HCEC 1CT (cell line): ENCODE measurements at regions not wholly inside any gene's neighbourhood (a gene's known extent, or its start where the extent isn't known, plus 50 kb on each side); places are given as distances from the start of the nearest gene placed in this dataset.
"Not testable (repeated sequence)": the region's sequence is repeated elsewhere in the genome, so short reads cannot be mapped to it uniquely, and the experiment has no call there.

Source experiments
- DNase-seq: peaks from one replicate; pipeline ENCODE4 v3.0.0-alpha.2; 2017

DNA sequence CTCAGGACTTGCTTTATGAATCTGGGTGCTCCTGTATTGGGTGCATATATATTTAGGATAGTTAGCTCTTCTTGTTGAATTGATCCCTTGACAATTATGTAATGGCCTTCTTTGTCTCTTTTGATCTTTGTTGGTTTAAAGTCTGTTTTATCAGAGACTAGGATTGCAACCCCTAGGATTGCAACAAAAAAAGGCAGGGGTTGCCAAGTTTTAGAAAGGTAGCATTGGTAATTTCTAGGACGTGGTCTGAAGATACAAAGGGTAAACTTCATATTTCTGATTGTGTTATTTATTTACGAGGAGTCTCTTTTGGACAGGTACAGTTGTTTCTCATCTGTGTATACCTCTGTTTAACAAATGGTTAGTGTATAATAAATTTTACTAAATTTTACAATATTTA is 433.7 kb downstream of the BTG1 start:
- not testable (repeated sequence) for DNase-seq

DNA sequence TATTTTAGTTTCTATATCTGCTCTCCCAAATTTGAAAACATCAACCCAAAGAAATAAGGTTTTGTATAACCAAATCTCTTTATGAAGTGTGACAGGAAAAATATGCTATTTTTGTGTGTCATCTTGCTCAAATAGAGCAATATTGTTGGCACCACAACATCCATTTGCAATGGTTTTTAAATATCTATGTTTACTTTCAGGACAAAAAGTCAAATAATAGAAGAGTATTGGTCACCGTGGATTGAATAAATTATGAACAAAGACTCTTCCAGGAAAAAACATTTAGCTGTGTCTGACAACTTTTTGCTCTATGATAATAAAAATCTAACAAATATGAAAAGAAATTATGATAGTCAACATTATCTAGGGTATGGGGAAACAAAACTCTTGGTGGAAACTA is 439.2 kb downstream of the BTG1 start:
- no peak for DNase-seq

DNA sequence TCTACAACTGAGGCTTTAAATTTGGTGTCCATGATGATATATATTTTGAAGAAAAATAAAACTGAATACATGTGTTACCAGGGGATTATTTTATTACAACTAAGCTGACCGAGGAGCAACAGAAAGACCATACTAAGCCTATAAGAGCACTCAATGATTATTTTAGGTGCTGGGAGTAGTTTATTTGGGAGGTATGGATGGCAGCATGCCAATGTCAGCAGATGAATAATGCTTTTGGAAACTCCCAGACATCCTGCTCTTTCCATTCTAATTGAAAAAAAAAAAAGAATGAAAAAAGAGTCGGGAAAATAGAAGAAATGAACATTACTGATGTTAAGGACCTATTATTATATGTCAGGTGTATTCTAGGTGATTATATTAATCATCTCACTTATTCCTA is 441.2 kb downstream of the BTG1 start:
- peak; percentile 29 for DNase-seq

DNA sequence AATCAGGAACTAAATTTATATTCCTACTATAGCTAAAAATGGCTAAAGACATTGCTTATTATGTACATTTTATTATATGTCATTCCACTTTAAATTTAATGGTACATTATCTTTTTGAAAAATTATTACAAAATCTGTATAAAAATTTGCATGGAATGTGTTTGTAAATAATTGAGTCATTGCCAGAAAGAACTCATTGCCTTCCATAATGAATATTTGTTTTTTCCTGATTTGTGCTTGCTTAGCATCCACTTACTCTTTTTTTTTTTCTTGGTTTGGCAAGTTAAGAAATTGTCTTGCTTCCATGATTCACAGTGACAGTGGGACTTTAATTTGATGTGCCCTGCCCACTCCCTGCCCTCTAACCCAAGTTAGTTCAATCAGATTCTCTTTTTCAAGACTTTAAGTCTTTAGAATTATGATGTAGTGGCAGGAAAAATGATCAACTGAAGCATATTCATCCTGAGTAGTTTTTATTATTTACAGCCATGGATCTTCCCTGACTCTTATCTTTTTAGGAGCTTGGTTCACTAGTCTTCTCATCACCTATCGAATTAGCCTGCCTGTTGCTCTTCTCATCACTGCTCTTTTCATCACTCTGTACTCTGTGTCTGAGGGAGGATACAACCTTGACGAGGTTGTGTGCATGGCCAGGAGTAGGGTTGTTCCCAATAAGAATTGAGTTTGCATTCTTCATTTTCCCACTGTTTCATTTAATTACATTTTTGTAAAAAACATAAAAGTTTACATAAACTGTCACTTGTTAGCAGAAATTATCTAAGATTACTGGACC is 442.0 kb downstream of the BTG1 start:
- DNase-seq = no peak

DNA sequence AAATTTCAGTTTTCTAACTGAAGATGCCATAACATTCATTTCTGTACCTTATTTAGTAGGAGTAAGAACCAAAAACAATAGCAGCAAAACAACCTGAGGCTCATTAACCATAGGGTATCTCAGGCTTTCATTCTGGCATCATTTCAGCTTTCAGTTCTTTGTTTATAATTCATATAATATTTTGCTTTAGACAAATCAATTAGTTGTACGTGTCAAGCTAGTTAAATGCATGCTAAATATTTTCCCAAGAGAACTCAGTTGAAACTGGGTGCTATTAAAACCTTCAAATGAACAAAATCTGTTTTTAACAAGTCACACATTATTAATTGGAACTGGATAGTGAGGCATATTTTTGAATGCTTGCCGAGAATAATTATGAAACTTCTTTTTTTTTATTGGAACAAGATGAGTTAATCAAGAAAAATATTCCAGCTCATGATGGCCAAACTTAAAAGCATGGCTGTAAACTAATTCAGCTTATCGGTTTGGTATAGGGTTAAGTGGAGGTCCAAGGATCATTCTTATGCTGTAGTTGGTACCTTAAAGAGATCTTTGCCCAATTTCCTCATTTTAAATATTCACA is 442.7 kb downstream of the BTG1 start:
- no peak for DNase-seq

DNA sequence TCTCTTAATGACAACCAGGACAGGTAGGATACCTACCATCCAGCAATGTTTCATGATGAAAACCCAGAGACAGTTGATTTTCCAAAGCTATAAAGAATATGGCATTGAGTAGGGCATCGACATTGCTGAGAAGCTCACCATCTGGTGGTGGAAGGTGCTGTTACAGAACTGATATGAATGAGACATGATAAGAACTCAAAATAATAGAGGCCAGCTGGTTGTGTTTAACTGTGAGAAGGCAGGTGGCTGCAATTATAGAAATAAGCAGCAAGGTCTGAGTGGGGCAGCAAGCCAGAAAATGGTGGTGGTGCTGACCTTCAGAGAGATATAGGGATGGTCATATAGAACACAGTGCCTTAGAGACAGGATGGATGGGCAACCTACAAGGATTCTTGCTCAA is 449.7 kb downstream of the BTG1 start:
- no peak for DNase-seq

DNA sequence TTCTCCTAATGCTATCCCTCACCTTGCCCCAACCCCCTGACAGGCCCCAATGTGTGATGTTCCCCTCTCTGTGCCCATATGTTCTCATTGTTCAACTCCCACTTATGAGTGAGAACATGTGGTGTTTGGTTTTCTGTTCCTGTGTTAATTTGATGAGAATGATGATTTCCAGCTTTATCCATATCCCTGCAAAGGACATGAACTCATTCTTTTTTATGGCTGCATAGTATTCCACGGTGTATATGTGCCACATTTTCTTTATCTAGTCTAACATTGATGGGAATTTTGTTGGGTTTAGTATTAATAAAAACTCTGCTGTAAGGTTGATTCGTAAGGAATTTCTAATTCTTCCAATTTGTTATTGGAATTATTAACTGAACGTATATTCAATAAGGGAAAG is 450.2 kb downstream of the BTG1 start:
- DNase-seq = not testable (repeated sequence)

DNA sequence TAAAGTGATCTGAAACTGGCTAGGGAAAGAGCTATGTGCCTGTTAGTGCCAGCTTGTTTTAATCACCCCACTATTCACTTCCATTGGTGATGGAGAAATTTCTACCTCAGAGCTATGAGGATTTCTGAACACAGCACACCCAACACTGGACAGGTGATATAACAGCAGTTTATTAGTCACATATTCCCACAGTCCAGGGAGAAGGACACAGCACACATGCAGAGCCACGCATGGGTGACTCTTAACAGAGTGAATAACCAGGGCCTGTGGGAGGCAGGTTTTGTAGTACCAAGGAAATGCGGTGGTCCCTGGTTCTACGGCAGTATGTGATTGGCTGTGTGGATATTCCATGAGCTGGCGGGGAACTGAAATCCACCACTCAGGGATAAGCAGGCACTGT is 455.1 kb downstream of the BTG1 start:
- DNase-seq = no peak

DNA sequence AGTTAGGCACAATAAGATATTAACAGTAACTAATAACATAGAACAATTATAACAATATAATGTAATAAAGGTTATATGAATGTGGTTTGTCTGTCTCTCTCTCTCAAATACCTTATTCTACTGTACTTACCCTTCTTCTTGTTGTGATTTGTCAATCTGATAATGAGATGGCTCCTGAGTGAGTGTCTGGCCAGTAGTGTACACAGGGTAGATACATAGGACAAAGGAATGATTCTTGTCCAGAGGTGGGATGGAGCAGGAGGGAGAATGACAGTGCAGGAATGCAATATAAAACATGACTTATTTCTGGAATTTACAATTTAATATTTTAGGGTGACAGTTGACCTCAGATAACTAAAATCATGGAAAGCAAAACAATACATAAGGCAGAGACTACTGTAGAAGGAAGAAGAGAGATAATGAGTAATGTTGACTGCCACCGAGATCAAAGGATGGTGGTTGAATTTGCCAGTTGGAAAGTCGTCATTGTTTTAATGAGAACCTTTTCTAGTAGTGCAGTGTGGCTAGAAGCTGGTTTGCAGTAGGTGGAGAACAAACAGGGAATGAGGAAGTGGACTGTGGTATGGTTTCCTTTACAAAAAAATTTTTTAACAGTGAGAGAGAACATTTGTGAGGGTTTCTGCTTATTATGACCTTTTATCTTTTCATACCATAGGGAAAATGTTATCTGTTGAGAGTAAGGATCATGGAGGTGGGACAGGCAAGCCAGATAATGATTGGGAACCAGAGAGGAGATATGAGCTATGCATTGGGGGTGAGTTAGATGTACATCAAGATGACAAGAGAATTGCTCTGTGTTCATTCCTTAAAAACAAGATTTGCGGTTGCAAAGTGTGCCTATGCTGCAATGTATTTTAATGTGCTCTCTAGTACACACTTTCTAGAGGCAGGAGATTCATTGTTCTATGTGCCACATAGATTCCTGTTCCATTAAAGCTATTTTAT is 458.3 kb downstream of the BTG1 start:
- DNase-seq = no peak

DNA sequence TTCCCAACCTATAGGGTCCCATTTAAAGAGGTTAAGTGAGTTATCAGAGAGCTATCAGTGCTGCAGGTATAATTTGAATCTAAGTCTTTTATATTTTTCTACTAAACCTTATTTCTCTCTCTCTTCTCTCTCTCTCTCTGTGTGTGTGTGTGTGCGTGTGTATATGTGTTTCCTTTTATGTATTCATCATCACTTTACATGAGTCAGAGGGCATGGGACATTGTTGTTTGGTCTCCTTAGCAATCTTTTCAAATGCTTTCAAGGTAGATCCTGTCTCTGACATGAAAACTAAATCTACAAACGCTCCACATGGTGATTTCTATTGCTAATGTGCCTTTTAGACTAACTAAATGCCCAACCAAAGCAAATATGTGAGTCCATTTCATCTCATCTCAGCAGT is 459.7 kb downstream of the BTG1 start:
- DNase-seq = peak; percentile 61

DNA sequence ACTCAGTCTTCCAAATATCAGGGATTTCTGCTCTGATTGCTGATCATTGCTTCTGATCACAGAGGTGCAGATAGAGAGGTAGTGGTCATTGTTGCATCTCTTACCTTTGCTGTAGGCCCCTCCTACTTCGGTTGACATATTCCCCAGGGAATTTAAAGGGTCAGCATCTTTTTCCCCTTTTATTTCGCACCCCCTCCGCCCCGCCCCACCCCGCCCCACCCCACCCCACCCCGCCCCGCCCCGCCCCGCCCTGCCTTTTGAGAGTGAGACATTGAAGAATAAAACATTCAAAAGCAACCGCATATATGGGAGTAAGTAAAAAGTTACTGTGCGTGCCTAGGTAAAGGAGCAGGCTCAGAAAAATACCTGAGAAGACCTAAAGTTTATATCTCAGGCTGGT is 463.9 kb downstream of the BTG1 start:
- DNase-seq = no peak

DNA sequence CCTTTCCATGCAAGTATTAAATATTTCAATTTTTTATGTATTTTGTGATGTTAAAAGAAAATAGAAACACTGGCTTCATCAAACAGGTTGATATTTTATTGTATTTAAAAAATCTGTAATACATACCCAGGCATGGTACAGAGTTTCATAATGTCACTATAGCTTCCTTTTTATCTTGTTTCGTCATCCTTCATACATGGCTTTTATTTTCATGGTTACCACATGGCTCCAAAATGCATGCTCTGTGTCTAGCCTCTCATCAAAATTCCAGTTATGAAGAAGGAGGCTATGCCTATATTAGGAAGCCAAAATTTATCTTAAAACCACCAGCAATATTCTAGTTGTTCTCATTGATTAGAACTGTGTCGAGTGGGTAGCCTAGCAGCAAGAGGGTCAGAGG is 464.8 kb downstream of the BTG1 start:
- DNase-seq = no peak

DNA sequence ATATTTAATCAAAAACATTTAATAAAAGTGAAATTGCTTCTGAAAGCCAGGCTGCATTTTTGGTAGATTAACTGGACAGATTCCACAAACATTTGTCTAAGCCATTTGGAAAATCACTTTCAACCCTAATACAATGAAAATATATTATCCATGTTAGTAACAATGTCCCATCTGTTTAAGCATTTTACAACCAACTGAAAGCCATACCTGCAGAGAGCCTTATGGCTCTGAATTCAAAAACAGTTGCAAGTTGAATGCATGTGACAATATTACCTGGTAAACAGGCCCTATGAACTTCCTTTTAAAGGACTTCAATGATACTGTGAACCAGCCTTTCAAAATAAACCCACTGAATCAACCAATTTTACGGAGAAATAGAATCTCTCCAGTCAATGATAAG is 468.1 kb downstream of the BTG1 start:
- no peak for DNase-seq

DNA sequence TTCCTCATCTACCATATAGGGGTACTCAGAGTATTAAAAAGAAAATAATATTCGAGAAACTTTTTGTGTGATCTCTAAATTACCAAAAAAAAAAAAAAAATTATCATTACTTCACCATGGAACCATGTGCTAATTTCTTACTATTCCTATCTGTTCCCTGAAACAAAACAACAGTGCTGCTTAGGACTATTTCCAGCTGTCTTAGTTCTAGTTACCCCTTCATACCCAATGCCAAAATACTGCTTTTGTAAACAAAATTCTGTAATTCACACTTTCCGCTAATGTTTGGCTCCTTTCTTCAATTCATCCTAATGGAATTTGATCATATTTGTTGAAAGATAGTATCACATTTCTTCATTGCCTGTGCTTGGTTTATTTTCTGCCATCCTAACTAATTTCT is 470.2 kb downstream of the BTG1 start:
- DNase-seq = no peak

DNA sequence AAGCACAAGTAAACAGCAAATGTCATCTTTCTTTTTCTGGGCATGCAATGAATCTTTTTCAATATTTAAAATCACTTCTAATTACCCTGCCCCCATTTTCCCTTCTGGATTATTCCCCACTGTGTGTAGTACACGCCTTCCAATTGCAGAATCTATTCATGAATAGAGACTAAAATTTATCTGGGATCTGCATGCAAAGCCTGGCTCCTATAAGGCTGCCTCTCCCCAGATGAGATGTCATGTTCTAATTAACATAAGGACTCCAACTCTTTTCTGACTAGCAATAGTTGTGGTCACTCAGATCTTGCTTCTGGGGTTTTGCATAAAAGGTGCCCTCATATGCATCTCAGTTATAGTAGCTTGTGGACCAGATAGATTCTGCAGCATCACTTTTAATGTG is 473.5 kb downstream of the BTG1 start:
- DNase-seq = no peak

DNA sequence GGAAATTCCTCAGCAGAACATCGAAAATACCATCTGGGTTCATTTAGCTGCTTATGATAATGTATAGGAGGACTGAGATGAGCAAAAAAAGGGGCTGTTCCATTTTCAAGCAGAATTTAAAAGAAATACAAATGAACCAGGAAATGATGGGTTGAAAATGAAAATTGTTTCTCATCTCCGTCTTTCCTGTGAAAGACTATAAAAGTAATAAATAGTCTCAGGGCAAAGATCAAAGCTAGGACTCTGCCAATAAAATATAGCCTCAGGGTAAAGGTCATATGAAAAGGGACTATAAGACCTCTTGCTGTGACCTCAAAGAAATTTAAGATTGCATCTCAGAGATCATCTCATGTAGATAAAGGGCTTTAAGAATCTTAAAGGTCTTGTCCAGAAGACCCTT is 478.0 kb downstream of the BTG1 start:
- no peak for DNase-seq

DNA sequence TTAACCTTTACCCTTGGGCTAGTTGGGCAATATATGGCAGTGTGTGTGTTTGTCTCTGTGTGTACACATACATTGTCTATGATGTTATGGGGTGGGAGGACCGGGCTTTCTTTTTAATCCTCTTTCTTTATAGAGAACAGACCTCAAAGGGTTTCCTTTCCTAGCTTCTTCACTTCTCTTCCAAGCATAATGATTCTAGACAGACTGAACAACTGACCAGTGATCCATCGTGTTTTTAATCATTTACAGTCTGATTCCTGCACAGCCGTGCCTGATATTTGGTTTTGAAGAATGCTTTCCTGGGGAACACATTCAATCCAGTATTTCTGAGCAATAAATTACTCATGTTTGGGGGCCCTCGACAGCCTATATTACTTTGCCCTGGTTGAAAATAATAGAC is 481.1 kb upstream of the DCN start:
- no peak for DNase-seq

DNA sequence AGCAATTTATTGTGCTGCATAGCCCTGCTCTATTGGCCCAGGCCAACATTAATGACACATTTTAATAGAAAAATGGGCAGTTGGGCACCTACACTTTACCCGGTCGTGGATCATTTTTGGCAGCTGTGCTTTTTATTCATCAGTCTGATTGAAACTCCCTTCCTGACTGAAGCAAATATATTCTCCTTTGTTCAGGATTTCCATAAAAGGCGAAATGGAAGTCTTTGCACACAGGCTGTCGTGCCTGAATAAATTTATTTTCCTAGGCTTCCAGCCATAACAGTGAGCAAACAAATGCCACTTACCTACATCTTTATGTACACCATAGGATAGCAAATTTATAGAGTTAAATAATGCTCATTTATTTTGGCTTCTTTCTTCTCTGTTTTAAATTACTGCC is 480.7 kb upstream of the DCN start:
- DNase-seq = no peak

DNA sequence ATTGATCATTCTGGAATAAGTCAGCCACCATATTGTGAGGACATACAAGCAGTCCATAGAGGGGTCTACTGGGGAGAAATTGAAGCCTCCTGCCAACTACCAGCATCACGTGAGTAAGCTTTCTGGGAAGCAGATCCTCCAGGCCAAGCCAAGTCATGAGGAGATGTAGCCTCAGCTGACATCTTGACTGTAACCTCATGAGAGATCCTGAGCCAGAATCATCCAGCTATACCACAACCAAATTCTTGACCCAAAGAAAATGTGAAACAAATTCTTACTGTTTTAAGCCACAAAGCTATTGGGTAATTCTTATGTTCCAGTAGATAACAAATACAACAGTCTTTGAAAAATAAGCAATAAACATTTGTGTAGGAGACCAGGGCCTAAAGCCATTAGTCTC is 479.4 kb upstream of the DCN start:
- no peak for DNase-seq

DNA sequence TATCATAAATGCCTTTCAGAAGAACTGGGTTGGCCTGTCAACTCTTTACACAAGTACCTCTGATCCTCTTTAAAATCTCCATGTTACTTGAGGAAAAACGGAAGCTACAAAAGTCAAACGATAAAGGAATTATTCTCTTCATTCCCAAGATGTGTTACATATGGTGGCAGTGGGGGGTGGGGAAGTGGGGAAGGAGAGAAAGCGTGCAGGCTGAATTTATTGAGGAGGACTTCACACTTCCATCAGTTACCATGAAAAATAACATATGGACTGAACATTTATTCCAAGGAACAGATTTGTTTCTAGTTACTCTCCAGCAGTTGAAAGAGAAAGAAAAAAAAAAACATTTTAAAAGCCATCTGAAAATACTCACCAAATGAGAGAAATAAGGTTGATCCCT is 474.4 kb upstream of the DCN start:
- no peak for DNase-seq

DNA sequence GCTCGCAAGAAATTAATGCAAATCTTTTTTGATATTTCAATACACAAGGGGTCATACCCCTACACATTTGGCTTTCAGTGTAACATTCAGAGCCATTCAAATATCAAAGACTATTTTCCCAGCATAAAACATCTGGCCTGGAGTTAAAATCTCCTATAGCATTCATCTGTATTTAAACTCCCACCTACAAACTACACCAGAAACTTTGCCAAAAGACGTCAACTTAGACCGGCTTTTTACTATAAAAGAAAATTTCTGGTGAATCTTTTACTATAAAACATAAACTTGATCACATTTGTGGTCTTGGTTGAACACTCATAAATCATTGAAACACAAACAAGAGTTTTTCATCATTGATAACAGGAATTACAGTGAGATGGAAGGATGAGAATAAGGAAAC is 473.3 kb upstream of the DCN start:
- no peak for DNase-seq

DNA sequence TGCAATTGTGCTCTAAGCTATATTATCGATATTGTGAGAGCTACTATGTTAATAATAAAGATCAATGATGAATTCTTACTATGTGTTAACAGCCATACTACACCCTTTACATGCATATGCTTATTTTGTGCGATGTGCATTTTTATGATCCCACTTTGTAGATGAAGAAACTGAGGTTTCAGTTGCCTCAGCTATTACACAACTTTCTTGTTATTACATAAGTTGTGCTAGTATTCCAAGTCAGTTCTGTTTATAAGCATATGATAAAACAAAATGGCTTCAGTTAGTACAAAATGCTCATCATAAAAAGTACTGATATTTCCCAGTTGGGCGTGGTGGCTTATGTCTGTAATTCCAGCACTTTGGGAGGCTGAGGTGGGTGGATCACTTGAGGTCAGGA is 471.5 kb upstream of the DCN start:
- no peak for DNase-seq

DNA sequence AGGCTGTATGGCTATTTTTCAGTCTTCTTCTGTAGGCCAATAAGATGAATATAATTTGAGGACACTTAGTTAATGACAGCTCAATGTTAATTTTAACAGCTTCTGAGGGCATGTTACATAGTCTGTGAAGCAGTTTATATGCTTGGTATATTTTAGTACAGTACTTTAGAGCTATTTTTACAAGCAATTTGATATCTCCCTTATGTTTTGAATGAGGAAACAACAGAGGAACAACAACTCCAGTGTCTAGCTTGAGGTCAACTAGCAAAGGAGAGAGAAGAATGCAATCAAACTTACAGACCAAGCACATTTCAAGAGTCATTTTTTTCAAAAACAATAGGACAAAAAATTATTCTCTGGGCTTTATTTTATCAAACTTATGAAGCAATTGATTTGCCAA is 469.1 kb upstream of the DCN start:
- no peak for DNase-seq

DNA sequence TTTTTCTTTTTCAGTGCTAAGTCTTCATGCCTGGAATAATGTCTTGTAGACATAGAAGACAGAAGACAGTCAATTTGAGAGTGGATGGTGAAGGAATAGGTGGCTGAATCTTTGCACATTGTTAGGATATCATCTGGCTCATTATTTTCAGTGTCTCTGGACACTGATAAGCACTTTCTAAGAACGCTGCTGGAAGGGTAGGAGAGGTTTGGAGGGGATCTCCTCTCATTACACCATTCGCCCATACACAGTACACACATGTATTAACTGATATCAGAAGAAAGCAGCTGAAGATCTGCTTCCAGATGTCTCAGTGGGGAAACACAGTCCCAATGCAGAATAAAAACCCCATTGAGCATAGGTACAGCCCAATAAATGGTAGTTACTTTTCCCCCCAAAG is 461.1 kb upstream of the DCN start:
- no peak for DNase-seq
